Tongue (tissue), 1 donor: ENCODE measurements at regions not wholly inside any gene's neighbourhood (a gene's known extent, or its start where the extent isn't known, plus 50 kb on each side); places are given as distances from the start of the nearest gene placed in this dataset.
A peak's percentile ranks its signal among the peaks of the same experiment; 100 is the strongest.
"Not testable (repeated sequence)": the region's sequence is repeated elsewhere in the genome, so short reads cannot be mapped to it uniquely, and the experiment has no call there.

Source experiments
- DNase-seq: peaks from one replicate; pipeline ENCODE4 v3.0.0-alpha.2; 2015

DNA sequence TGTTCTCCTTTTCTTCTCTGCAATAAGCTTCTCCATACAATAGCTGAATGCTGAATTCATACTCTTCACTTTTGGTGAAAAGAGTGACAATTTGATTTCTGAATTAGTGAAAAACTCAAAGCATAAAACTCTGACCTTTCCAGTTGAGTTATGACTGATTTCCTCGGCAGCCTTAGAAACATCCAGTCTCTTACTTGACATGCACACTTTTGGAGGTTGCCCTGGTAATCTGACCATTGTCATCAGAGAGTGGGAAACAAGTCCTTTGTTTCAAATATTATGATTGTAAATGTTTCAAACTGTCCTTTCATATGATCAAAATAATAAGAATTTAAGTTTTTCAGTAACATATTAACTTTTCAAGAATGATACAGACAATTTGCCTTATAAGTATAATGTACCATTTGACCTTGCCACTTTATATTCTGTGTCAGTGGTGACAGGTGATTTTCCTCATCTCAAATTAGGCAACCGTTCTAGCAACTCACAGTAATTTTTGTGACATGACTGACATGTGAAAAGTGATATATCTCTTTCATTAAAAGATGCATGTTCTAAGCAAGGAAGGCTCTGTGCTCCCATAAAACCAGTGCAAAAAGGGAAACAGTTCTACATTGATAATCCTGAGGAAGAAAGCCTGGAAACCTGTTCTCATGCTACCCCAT is 507.6 kb upstream of the ROBO2 start:
- DNase-seq, result no peak

- not testable (repeated sequence) for DNase-seq
Measured at GRCh38 chr3:76533710-76534109, 506.2 kb upstream of the ROBO2 start.

- not testable (repeated sequence) for DNase-seq
Measured at GRCh38 chr3:76537857-76538256, 502.0 kb upstream of the ROBO2 start.

DNA sequence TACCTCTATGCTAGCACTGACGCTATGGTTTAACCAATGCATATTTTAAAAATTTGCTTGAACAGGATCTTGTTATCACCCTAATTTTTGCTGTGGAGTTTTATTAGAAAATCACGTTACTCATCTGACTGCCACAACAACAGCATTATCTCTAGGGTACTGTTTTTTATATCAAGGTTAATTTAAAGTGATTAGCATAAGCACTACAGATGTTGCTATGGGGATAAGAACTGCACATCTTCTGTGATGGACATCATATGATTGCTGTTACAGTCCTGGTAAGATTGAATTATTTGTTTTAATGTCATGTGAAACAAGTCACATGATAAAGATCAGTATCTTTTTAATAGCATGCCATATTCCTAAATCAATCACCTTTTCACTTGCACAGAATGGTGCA is 492.2 kb upstream of the ROBO2 start:
- no peak for DNase-seq

DNA sequence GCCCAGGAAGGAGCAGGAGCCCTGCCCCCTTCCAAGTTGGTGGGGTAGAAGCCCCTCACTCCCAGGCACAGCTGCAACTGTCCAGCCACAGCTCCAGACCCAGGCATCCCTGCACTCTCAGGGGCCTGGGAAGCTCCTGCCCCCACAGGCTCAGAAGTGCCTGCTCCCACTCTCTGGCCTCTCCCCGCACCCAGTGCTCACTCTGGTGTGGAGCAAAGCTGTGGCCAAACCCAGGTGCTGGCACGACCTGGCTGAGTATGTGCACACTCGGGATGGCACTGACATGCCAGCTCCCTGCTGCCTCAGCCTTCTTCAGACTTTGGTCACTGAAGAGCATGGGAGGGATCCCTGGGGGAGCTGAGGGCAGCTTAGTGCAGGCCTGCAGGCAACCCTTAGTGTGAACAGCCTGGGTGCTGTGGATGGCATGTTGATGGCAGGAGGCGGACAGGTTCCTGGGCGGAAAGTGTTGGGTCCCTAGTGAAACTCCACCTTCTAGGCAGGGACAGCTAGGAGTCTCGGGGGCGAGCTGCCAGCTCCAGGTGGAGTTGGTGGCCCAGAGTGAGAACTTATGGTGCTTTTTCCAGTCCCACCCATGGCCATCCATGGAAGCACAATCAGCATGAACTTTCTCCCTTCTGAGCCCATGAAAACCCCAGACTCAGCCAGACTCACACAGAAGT is 489.2 kb upstream of the ROBO2 start:
- DNase-seq, result no peak

- peak; percentile 7 for DNase-seq
Measured at GRCh38 chr3:76551739-76552138, 488.2 kb upstream of the ROBO2 start.

DNA sequence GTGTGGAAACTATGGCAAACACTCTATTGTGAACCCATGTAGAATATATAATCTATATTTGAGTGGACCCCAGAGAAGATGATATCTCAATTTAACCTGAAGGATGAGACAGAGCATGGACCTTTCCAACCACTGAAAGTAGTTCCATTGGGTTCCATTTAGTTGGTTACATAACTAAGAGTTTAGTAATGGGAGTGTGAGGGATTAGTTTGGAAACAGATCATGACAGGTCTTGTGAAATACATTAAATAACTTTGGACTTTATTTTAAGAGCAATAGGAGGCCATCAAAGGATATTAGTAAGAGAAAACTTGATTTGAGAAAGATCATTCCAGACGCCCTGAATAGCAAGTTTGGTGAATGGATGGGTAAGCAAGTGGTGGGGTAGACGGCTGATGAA is 487.2 kb upstream of the ROBO2 start:
- DNase-seq, result no peak

- DNase-seq, result peak; percentile 64
Measured at GRCh38 chr3:76554707-76555106, 485.2 kb upstream of the ROBO2 start.

DNA sequence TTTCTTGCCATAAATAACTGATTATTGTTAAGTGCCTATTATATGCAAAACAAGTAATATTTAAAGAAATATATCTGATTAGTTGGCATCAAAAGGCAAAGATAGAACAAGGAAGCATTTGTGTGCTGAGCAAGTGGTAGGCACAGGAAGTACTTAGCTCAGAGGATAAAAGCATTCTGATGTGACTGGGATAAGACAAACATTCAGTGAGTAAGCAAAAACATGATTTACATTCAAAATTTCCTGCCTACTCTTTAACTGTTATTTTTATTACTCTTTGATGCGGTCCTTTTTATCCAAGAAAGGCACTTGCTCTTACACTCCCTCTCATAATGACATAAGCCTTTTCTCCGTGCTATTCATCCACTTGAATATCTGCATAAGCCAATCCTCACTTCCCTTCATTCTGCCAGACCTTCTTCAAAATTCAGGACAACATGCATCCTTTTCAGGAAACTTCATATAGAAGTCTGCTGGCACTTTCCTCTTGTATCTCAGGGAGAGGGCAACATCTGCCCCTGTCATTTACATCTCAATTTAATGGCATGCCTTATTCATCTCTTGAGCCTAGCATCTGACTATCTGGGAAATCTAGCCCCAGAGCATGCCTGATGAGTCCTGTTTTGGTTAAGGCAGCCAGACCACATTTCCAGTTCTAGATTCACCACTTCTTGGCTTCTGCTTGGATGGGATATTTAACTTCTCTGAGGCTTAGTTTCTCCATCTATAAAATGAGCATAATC is 478.2 kb upstream of the ROBO2 start:
- peak; percentile 37 for DNase-seq

DNA sequence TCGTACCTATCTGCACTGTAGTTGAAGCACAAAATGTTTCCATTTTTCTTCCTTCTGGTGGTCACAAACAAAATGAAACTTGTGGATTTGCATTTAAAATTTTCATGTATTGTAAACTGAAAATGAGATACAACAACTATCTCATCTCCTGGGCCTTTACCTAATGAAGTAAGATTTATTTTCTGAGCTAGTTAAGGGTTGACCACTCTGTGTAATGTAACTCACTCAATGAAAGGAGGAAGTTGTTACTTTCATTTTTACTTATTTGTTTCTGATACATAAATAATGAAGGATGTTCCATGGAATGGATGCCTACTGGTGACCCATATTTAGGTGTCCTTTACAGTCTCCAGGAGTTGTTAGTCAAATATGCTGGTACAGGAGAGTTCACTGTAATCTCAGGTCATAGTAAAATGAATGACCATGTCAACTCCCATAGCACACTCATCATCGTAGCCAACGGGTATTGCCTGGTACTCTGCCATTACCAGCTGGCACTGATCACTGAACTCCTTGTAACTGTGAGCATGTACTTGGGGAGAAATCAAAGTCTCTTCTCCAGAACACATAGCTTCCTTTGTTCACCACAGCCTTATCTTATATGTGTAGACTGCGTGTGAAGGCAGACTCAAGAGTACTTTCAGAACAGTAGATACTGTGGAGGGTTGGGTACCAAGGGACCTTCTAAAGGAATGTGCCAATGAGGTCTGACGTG is 474.2 kb upstream of the ROBO2 start:
- no peak for DNase-seq

GRCh38 chr3:76566211-76566534 is 473.7 kb upstream of the ROBO2 start:
- DNase-seq, result no peak

DNA sequence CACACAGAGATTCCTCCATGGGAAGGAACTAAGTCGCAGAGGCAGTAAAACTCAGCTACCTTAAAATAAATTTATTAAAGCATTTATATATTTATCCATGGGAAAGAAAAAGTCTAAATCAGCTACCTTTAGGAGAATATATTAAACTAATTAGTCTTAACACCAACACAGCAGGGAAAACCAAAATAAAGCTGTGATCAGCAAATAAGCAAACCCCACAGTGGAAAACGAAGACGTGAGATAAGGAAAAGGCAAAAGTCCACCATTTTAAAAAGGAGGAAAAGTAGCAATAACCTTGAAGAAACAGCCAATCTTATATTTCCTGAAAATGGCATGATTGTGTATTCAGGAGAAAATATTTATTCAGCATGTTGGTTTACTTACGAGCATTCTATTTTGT is 473.0 kb upstream of the ROBO2 start:
- DNase-seq, result no peak

- DNase-seq, result peak; percentile 37
Measured at GRCh38 chr3:76570436-76571057, 469.4 kb upstream of the ROBO2 start.

DNA sequence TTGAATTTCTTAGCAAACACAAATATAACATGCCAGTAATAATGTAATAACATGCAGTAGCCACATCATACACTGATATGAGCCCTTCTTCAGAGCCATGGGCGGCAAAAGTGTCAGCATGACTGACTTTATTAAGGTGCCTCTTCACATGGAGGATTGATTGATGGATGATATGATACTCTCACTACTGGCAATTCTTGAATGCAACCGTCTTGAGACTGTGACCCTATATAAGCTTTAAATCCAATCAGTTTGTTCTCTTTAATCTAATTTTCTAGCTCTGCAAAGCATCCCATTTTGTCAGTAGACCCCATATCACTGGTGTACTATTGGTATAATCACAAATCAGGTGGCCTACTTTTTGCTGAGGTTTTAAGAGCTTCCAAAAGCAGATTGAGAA is 463.7 kb upstream of the ROBO2 start:
- no peak for DNase-seq

- no peak for DNase-seq
Measured at GRCh38 chr3:76582098-76582497, 457.8 kb upstream of the ROBO2 start.

GRCh38 chr3:76582632-76583378 is 457.1 kb upstream of the ROBO2 start:
- DNase-seq, result no peak

DNA sequence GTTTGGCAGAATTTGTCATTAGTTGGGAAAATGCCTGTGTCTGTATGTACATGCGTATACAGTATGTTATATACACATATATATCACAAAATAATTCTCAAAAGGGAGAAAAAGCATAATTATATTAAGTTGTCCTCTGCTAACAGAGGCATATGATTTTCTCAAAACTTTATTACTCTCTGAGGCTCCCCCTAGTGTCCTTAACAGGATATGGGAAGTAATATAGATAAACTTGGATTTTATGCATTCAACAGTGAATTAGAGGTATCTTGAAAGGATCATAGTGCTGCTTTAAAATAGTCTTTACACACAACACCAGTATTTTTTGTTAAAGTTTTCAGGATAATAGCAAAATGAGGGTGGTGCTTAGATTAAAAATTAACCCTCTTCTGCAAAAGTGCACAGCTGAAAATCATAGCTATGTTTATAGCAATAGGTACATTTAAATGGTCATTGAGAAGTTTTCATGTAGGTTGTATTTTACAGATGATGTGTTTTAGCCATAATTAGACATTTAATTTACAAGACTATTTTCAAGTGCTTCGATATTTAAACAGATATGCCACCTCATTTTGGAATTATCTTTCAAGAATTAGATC is 454.0 kb upstream of the ROBO2 start:
- DNase-seq, result peak; percentile 41

DNA sequence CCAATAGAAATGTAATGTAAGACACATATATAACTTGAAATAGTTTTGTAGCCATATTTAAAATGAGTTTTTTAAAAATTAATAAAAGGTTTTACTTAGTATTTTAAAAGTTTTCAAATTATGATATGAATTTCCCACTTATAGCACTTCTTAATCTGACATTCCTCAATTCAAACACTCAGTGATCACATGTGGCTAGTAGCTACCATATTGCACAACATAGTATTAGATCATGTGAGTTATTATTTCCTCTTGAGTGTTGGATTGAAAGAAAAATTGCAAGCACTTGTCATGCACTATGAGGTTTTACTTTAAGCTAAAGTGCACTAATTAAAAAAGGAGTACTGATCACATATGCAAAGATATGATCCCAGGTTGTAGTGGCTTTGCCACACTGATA is 453.4 kb upstream of the ROBO2 start:
- no peak for DNase-seq

GRCh38 chr3:76610150-76610549 is 429.7 kb upstream of the ROBO2 start:
- no peak for DNase-seq

DNA sequence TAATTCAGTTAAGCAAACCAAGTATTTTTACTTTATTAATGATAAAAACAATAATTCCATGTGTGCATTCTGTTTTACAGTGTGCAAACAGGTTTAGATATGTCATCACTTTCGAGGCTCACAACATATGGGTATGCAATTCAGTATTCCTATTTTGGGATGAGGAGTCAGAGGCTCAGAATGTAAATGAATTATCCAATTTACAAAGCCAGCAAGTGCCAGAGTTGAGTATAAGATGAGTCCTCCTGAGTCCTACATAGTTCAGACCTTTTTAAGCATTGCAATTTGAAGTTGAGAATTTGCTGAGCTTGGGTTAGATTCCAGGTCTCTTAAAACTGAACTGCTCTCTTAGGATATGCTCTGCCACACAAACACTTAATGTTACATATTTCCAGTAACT is 424.2 kb upstream of the ROBO2 start:
- DNase-seq, result peak; percentile 10

DNA sequence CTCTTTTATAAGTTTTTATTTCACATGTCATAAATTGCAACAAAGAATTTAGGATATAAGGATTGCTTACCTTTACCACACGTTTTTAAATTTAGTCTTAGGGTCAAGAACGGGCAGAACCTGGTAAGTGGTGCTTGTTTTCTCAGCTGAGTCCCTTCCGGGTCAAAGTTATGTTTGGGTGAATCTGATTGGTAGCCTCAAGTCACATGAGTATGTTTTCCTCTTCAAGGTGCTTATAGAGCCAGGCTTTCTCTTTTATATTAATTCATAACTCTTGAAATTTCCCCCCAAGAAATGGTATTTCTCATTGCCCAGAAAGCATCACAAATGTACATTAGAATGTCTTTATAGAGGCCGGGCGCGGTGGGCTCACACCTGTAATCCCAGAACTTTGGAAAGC is 415.7 kb upstream of the ROBO2 start:
- no peak for DNase-seq
